Sigmoid colon (tissue), 4 donors: ENCODE measurements at regions not wholly inside any gene's neighbourhood (a gene's known extent, or its start where the extent isn't known, plus 50 kb on each side); places are given as distances from the start of the nearest gene placed in this dataset.

Experiments used
- EP300 ChIP-seq, 4 donors: sonication (generic); formaldehyde crosslinking; IDR thresholded peaks; one replicate each; pipeline ENCODE4 v1.6.1; 2017; ENCODE audit warnings: antibody characterized with exemption in 4 of 4
- POLR2A ChIP-seq, 2 donors: fragments of 450-650 bp; IDR thresholded peaks; one replicate each; pipeline ENCODE4 v1.6.1; 2016; ENCODE audit warnings: antibody characterized with exemption in 2 of 2, mild to moderate bottlenecking in 2 of 2, moderate library complexity in 2 of 2
- POLR2AphosphoS5 ChIP-seq, 4 donors: sonication (generic); formaldehyde crosslinking; IDR thresholded peaks; one replicate each; pipeline ENCODE4 v1.6.1; 2017; ENCODE audit warnings: antibody characterized with exemption in 4 of 4
- TF ChIP-seq, protein P1 (sequence below), 4 experiments: fragments of 450-650 bp in 3 of 4; fragments of 200-600 bp in 1 of 4; IDR thresholded peaks; one replicate each; pipeline ENCODE4 v1.5.1; 2016 to 2019; ENCODE audit warnings: antibody characterized with exemption in 4 of 4, mild to moderate bottlenecking in 3 of 4, moderate library complexity in 2 of 4

DNA sequence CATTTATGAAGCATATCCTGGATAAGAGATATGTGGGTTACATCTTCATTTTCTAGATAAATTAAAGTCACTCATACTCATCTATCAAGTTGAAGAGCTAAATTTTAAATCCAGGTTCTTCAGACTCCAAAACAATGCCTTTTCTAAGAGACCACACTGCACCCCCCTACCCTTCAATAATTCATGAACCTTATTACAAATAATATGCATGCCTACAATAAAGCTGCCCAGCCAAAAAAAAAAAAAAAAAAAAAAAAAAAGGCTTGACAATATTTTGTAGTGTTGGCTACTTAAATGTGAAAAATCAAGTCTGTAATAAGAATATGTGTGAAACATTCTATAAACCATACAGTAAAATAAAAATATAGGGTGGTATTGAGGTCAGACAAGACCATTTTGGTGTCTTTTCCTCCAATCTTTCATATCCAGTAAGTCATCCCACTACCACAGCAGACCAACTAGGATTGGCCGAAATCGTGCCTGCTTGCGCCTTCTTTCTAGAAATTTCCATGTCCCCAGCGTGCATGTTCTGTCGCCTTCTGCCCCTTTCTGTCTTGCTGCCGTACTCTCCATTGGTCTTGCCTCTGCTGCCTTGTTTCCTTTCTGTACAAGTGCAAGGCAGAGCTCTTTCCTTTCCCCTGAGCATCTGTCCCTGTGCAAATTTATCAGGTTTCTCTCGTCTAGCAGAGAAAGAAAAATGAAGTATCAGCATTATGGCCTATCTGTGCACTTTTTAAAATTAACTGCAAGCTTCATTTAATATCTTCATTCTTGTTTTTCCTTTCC lies 92.6 kb upstream of the NDUFV2 start:
- no peak for TF ChIP-seq POLR2AphosphoS5 (IDR thresholded peaks at IDR 0.05)
- TF ChIP-seq, protein P1, sequence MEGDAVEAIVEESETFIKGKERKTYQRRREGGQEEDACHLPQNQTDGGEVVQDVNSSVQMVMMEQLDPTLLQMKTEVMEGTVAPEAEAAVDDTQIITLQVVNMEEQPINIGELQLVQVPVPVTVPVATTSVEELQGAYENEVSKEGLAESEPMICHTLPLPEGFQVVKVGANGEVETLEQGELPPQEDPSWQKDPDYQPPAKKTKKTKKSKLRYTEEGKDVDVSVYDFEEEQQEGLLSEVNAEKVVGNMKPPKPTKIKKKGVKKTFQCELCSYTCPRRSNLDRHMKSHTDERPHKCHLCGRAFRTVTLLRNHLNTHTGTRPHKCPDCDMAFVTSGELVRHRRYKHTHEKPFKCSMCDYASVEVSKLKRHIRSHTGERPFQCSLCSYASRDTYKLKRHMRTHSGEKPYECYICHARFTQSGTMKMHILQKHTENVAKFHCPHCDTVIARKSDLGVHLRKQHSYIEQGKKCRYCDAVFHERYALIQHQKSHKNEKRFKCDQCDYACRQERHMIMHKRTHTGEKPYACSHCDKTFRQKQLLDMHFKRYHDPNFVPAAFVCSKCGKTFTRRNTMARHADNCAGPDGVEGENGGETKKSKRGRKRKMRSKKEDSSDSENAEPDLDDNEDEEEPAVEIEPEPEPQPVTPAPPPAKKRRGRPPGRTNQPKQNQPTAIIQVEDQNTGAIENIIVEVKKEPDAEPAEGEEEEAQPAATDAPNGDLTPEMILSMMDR (IDR thresholded peaks at IDR 0.05) = no peak
- TF ChIP-seq EP300 (IDR thresholded peaks at IDR 0.05) = no peak
- no peak for TF ChIP-seq POLR2A (IDR thresholded peaks at IDR 0.05)
